ENCODE measurements at regions not wholly inside any gene's neighbourhood (a gene's known extent, or its start where the extent isn't known, plus 50 kb on each side); places are given as distances from the start of the nearest gene placed in this dataset.

- H3K4me3 ChIP-seq (ENCODE audit: low read depth, low read length): no peak overlapping the region
- in situ Hi-C loops (cut with HindIII; ENCODE audit: low sequenced_read_pairs): no loop called here
- TF ChIP-seq CTCF (IDR thresholded peaks at IDR 0.05; ENCODE audit: low read depth, low read length, missing control alignments): no peak
- no peak for DNase-seq (ENCODE audit: low read depth)
Observed at GRCh38 chr2:2683606-2684224, 352.6 kb upstream of the MYT1L start.

- no peak overlapping the region for H3K4me3 ChIP-seq (ENCODE audit: low read depth, low read length)
- no peak for TF ChIP-seq CTCF (IDR thresholded peaks at IDR 0.05; ENCODE audit: low read depth, low read length, missing control alignments)
- in situ Hi-C loops (cut with HindIII; ENCODE audit: low sequenced_read_pairs): no loop called here
- no peak for DNase-seq (ENCODE audit: low read depth)
Observed at GRCh38 chr2:2682700-2683342, 351.7 kb upstream of the MYT1L start.

GRCh38 chr2:2681711-2682251 lies 350.7 kb upstream of the MYT1L start:
- no peak for DNase-seq (ENCODE audit: low read depth)
- no peak overlapping the region for H3K4me3 ChIP-seq (ENCODE audit: low read depth, low read length)
- in situ Hi-C loops (cut with HindIII; ENCODE audit: low sequenced_read_pairs): no loop called here
- TF ChIP-seq CTCF (IDR thresholded peaks at IDR 0.05; ENCODE audit: low read depth, low read length, missing control alignments): no peak

GRCh38 chr2:2681085-2681484 lies 350.0 kb upstream of the MYT1L start:
- no peak for DNase-seq (ENCODE audit: low read depth)
- H3K4me3 ChIP-seq (ENCODE audit: low read depth, low read length): no peak overlapping the region
- TF ChIP-seq CTCF (IDR thresholded peaks at IDR 0.05; ENCODE audit: low read depth, low read length, missing control alignments): no peak
- in situ Hi-C loops (cut with HindIII; ENCODE audit: low sequenced_read_pairs): no loop called here

- no peak for TF ChIP-seq CTCF (IDR thresholded peaks at IDR 0.05; ENCODE audit: low read depth, low read length, missing control alignments)
- in situ Hi-C loops (cut with HindIII; ENCODE audit: low sequenced_read_pairs): no loop called here
- no peak for DNase-seq (ENCODE audit: low read depth)
- H3K4me3 ChIP-seq (ENCODE audit: low read depth, low read length): no peak overlapping the region
Observed at GRCh38 chr2:2674831-2675230, 343.8 kb upstream of the MYT1L start.

GRCh38 chr2:2673406-2673805 lies 342.3 kb upstream of the MYT1L start:
- no peak for TF ChIP-seq CTCF (IDR thresholded peaks at IDR 0.05; ENCODE audit: low read depth, low read length, missing control alignments)
- no peak overlapping the region for H3K4me3 ChIP-seq (ENCODE audit: low read depth, low read length)
- no peak for DNase-seq (ENCODE audit: low read depth)
- in situ Hi-C loops (cut with HindIII; ENCODE audit: low sequenced_read_pairs): no loop called here

Measured in astrocyte of the cerebellum (primary cell).